Erythroblast (primary cell): ENCODE measurements at regions not wholly inside any gene's neighbourhood (a gene's known extent, or its start where the extent isn't known, plus 50 kb on each side); places are given as distances from the start of the nearest gene placed in this dataset.

Experiments
- DNase-seq, 2 experiments: peaks; one replicate each; lab custom pipeline; 2025; lab: John Stamatoyannopoulos, UW
- GATA1 ChIP-seq: IDR thresholded peaks from 2 replicates; pipeline ENCODE4 v1.6.1; 2011; ENCODE audit warnings: low read depth, mild to moderate bottlenecking, control low read depth, low read length, moderate library complexity
- POLR2A ChIP-seq: IDR thresholded peaks from 2 replicates; pipeline ENCODE4 v1.6.1; 2011; ENCODE audit warnings: mild to moderate bottlenecking, low read length

DNA sequence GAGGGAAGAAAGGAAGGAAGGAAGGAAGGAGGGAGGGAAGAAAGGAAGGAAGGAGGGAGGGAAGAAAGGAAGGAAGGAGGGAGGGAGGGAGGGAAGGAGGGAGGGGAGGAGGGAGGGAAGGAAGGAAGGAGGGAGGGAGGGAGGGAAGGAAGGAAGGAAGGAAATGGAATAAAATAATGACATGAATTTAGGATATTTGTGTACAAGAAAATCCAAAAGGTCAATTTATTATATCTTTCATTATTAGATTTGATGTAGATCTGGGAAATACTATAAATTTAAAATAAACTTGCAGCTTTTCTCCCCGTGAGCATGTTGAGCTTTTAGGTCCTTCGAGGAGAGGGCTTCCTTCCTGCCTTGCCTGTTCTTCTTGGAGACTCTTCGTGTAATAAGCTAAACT lies 398.6 kb upstream of the NRP1 start:
- no peak for DNase-seq
- TF ChIP-seq GATA1, result no peak
- TF ChIP-seq POLR2A, result no peak

DNA sequence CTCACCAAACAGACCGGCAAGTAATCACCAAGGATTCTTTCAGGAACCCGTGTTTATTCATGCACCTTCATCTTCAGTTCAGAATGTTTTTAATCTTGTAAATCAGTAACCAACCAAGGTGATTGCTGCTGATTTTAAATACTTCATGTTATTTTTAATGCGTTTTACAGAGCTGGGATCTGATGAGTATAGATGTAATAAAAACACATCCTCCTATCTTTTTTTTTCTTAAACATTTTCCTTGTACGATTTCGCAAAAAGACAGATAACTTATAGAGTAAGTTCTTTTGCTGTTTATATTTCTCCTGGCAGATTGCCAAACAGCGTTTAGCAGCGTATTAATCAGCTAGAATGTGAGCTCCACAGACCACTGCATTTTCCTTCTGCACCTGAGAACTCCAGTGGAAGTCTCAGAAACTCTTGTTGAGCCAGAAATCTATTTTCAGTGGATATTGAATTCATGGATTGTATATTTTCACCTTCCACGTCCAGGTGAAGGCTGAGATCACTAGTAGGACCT lies 397.8 kb upstream of the NRP1 start:
- TF ChIP-seq GATA1, result no peak
- TF ChIP-seq POLR2A, result no peak
- no peak for DNase-seq

DNA sequence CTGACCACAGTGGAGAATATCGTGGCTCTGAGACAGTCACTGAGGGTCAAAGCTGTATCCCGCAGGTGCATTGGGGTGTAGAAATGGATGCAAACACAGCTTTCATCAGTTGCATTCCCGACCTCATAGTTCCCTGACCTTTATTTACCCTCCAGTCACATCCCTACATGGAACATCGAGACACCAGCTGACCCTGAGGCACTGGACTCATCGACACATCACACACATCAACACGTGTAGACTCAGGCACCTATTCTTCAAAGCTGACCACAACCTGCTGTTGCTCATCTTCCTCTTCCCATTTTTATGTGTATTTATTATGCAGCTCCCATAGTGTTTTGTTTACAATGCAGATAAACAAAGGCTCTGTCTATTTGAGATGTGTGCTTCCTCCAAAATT lies 396.9 kb upstream of the NRP1 start:
- DNase-seq, result no peak
- TF ChIP-seq GATA1 (no peak), POLR2A (no peak)

DNA sequence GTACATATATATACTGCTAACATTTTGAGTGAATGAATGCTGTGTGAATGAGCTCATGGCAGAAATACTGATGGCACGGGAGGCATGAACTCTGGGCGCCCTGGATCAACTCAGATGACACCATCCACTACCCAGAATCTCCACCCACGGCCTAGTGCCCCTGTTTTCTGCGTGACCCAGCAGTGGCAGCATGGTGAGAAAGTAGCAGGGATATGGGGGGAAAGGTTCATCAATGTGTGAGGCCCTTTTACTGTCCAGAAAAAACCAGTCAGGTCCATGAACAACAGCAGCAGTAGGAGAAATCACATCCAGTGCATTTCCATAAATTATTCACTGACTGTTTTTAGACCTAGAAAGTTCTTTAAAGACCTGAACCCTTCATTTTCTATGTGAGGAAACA lies 391.0 kb upstream of the NRP1 start:
- TF ChIP-seq POLR2A, result no peak
- no peak for DNase-seq

DNA sequence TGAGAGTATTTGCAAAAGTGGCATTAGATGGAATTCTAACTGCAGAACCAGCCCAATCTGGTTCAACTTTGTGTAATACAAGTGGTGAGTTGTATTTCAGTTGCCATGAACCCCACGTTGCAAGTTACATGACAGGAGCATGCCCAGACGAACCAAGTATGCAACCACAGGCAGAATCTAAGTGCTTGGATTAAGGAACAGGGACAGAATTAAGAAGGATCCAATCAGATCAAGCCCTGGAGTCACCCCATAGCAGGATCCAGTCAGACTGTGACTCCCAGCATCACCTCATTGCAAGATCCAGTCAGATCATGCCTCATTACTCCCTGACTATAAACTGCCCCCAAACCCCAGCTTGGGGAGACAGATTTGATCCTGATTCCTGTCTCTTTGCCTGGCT lies 388.7 kb upstream of the NRP1 start:
- no peak for TF ChIP-seq GATA1
- TF ChIP-seq POLR2A, result no peak

DNA sequence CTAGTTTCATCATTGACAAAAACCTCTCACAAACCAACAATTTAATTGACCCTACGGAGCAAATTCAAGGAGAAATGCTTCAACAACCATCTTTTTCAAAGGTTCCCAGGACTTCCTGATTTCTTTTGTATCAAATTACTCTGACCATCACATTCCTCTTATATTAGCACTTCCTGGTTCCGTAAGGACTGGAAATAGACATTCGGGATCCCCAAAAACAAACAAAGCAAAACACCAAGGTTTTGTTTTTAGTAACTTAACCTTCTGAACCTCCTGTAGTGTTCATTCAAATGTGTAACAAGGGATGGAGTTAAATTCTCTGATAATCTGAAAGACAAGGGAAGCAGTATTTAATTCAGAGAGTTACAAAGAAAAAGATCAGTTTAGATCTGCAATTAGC lies 387.6 kb upstream of the NRP1 start:
- TF ChIP-seq GATA1 (no peak), POLR2A (no peak)
- DNase-seq, result no peak

More for the DNA sequence above, 388.7 kb upstream of the NRP1 start:
- DNase-seq, result no peak

DNA sequence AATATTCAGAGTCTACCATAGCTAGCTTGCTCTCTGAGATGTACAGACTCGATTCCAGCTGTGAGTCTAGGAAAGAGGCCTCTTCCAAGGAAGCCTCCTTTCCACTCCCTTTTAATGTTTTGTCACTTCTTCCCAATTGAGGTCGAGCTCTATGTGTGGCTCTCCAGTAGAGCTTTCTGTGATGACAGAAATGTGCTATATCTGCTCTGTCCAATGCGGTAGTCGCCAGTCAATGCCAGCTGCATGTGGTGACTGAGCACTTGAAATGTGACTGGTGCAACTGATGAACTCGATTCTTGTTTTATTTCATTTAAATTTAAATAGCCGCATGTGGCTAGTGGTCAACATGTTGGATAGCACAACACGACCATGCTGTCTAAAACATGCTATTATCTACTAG lies 387.0 kb upstream of the NRP1 start:
- no peak for TF ChIP-seq POLR2A
- no peak for TF ChIP-seq GATA1
- DNase-seq, result no peak

DNA sequence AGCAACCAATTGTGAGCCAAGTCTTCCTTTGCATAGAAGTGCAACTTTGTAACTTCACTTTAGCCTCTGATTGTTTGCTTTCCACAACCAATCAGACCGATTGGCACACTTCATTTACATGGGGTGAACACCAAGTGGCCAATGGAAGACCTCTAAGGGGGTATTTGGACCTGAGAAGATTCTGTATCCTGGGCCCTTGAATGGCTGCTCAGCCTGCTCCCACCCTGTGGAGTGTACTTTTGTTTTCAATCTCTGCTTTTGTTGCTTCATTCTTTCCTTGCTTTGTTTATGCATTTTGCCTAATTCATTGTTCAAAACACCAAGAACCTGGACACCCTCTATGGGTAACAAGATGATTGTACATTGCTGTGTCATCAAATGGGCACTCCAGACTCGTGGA lies 385.7 kb upstream of the NRP1 start:
- TF ChIP-seq GATA1 (no peak), POLR2A (no peak)
- DNase-seq, result no peak

DNA sequence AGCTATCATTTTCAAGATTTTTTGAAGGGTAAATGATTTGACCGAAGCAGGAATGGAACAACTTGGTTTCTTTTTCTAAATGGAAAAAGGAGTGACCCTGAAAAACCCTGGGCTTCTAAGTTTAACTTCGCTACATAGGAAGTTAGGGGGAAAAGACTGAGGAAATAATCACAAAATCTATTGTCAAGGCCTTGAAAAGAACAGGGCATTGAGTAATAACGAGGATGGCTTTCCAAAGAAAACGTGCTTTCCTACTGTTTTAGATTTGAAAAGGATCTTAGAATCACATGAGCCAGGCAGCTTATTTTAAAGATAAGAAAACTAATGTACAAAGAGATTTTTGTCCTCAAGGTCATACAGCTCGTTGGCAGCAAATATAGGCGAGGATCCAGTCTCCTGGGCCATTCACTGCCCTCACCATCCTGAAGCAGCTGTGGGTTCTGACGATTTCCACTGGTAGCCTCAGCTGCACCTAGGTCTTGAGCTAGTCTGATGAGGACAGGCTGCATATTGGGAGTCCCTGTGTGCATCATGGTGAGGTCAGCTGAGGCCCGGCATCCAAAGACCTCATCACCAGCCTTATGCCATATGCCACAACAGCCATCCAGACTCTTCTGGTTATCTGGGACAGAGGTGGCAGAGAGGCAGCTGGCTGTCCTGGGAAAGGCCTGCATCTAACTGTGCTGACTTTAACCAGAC lies 384.7 kb upstream of the NRP1 start:
- DNase-seq, result no peak
- TF ChIP-seq GATA1, result no peak
- no peak for TF ChIP-seq POLR2A

DNA sequence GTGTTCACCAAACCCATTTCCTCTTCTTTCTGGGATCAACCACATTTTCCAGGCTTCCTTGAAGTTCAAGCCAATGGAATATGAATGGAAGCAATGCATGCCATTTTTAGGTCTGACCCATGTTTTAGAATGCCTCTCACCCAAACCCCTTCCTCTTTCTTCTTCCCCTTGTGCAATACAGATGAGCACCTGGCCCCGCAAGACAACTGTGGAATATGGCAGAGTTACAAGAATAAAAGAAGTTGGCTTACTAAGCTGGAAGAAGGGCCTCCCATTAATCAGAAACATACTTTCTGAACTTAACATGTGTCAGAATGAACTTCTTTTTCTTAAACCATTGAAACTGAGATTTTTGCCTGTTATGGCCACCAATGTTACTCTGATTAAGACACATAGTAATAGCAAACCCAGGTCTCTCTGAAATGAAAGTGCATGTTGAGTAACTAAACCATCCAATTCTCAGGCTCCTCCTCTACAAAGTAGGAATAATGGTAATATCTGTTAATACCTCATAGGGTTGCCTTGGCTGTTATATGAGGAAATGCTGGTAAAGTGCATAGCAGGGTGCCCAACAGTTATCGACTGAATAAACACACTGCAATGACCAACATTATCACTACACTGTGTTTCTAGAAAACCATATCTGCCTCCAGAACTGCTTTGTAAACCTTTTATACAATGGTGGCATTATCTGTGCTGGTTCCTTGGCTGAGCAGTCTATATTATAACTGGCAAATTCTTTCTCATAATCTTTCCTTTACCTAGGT lies 382.2 kb upstream of the NRP1 start:
- TF ChIP-seq POLR2A (no peak), GATA1 (no peak)
- DNase-seq, result no peak

DNA sequence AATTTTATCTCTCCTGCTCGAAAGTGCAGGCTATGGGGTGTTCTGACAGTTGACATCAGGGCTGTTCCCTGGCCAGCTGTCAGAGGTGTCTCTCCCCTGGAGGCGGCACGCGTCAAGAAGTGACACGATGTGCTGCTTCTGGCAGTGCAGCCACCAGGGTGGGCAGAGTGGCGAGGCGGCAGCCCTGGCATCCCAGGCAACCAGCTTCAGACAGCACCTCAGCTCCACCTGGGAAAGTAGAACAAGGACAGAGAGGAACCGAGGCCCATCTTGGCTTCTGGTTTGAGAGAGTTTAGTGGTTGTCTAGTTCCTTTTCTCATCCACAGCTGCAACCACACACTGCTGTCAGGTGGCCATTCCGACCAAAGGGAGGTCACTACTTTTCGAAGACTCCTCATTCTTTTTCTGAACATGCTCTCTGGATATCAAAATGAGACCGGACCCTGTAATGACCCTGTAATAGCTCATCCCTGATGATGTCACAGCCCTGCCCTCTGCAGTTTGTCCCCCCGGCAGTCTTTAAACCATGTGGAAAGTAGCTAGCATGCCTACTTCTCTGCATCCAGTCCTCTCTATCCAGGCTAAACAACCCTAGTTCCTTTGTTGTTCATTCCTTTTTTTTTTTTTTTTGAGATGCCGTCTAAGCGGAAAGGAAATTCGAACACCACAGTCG lies 381.0 kb upstream of the NRP1 start:
- TF ChIP-seq POLR2A (no peak), GATA1 (no peak)

DNA sequence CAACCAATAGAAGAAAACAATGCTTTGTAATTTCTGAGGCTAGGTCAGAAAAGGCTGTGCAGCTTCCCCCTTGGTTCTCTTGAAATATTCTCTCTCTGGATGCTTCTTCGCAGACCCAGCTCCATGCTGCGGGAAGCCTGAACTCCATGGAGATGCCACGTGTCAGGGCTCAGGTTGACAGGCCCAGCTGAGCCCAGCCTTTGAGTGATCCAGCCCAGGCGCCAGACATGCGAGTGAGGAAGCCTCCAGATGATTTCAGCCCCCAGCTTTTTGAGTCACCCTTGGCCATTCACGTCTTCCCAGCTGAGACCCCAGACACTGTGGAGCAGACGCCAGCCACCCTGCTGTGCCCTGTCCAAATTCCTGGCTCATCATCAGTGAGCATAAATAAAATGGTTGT lies 378.4 kb upstream of the NRP1 start:
- no peak for TF ChIP-seq GATA1
- no peak for TF ChIP-seq POLR2A
- no peak for DNase-seq

More for the DNA sequence above, 381.0 kb upstream of the NRP1 start:
- DNase-seq, result no peak

DNA sequence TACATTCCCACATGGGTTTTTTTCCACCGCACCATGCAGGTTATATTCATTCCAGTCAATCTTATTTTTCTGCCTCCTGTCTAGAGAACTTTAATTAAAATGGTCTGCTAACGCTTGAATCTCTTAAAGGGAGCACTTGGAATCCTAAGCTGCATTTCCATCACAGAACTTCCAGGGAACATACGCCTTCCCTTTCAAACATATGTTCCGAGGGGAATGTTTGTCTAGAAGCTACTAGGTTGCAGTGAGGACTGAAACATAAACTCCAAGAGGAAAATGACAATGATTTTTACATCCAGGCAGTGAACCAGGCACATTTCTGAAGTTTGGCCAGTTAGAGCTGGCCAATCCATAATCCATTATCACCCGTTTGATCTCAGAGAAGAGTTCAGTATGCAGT lies 375.5 kb upstream of the NRP1 start:
- no peak for DNase-seq
- TF ChIP-seq GATA1 (no peak), POLR2A (no peak)

DNA sequence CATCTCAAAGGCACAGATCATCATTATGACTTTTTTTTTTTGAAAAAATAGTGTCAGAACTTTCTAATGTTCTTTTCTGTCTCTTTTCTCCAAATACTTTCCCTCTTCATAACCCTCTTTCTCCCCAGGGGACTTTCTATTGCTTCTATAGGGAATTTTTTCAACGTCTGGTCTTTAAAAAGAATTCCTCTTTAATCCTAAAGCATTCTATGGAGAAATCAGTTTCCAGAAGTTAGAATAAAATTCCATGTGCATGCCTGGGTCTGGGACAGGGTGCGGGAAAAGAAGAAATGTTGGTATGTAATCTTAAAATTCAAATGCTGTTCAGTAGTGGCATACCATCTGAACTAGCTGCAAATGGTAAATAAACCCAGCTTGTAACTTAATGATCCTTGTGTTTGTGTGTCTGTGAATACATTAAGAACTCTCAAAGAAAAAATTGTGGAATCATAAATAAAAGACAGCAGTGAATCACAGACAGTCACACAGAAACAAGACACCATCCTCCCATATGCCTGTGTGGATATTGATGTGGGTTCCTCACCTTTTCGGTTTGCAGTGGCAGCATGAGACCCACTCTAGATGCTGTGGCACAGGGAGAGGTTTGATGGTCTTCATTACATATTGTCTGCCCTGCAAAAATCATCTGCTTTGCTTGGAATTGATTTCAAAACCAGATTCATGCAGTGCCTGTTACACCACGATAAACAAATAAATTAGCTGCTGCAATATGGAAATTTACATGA lies 374.7 kb upstream of the NRP1 start:
- TF ChIP-seq GATA1, result no peak
- TF ChIP-seq POLR2A, result no peak
- DNase-seq, result no peak
